Gastrocnemius medialis (tissue), 4 donors: ENCODE measurements at regions not wholly inside any gene's neighbourhood (a gene's known extent, or its start where the extent isn't known, plus 50 kb on each side); places are given as distances from the start of the nearest gene placed in this dataset.

Experiments
- ATAC-seq, 2 donors: fragments of 150-250 bp; one replicate each; pipeline ENCODE4 v1.9.1; 2016
- DNase-seq, 2 donors: peaks; one replicate each; pipeline ENCODE4 v3.0.0-alpha.2; 2019
- H3K27ac ChIP-seq, 4 donors: fragments of 200-600 bp; sonication (generic); 1 replicate in 1 of 4; 2 replicates in 3 of 4; pipeline ENCODE4 v1.5.1; 2016 to 2018; ENCODE audit warnings: mild to moderate bottlenecking in 2 of 4, moderate library complexity in 1 of 4
- H3K27me3 ChIP-seq, 3 donors: fragments of 200-600 bp; sonication (generic) in 2 of 3; 1 replicate in 1 of 3; 2 replicates in 2 of 3; pipeline versions ENCODE4 v1.5.1 to v1.6.0; 2016 to 2019; ENCODE audit warnings: mild to moderate bottlenecking in 1 of 3, moderate library complexity in 1 of 3
- H3K36me3 ChIP-seq, 2 donors: fragments of 200-600 bp; sonication (generic) in 1 of 2; one replicate each; pipeline ENCODE4 v1.5.1; 2017 to 2018
- H3K4me1 ChIP-seq, 2 donors: fragments of 200-600 bp; sonication (generic) in 1 of 2; one replicate each; pipeline ENCODE4 v1.5.1; 2016 to 2017; ENCODE audit warnings: mild to moderate bottlenecking in 2 of 2
- H3K4me3 ChIP-seq, 4 donors: fragments of 200-600 bp; sonication (generic) in 3 of 4; 1 replicate in 1 of 4; 2 replicates in 3 of 4; pipeline ENCODE4 v1.5.1; 2016 to 2019; ENCODE audit warnings: mild to moderate bottlenecking in 2 of 4
- H3K9me3 ChIP-seq, 3 donors: fragments of 200-600 bp; sonication (generic) in 2 of 3; 1 replicate in 1 of 3; 2 replicates in 2 of 3; pipeline ENCODE4 v1.5.1; 2016 to 2019
- CTCF ChIP-seq, 5 experiments: fragments of 450-650 bp in 3 of 5; fragments of 200-600 bp in 2 of 5; sonication (generic) in 2 of 5; IDR thresholded peaks in 4 of 5; conservative IDR thresholded peaks in 1 of 5; 1 replicate in 4 of 5; 2 replicates in 1 of 5; pipeline ENCODE4 v1.5.1; 2016 to 2019; ENCODE audit warnings: antibody characterized with exemption in 5 of 5, mild to moderate bottlenecking in 3 of 5, moderate library complexity in 3 of 5
- POLR2A ChIP-seq, 2 donors: fragments of 450-650 bp; IDR thresholded peaks; one replicate each; pipeline ENCODE4 v1.6.1; 2017; ENCODE audit warnings: antibody characterized with exemption in 2 of 2, mild to moderate bottlenecking in 2 of 2, moderate library complexity in 2 of 2
- in situ Hi-C, 4 donors: fragments of 200-750 bp; cut with MboI; loops; one replicate each; pipeline versions ENCODE4 v1.15.0 to v1.8.0; 2017; ENCODE audit warnings: low sequenced_read_pairs in 4 of 4
- intact Hi-C: fragments of 100-400 bp; cut with DNase I; formaldehyde crosslinking; loops from one replicate; pipeline ENCODE4 v1.15.1; 2023; ENCODE audit warnings: low total_unique reads

- Histone ChIP-seq H3K27ac (peak overlapping the region in 2 of 4 donors; percentile 1 to 29), H3K27me3 (no peaks in the 10 kb centered on the region), H3K9me3 (no peaks in the 10 kb centered on the region), H3K4me1 (peaks cover 10 to 11% of the 10 kb centered on the region in 2 donors), H3K4me3 (peak overlapping the region in 1 of 4 donors; percentile 25), H3K36me3 (no peaks in the 10 kb centered on the region)
- ATAC-seq (peak; percentile 53 to 77), DNase-seq (peak in 1 of 2 donors; percentile 27)
- in situ Hi-C loops, result no loop called here
- intact Hi-C loops, result no loop called here
- TF ChIP-seq CTCF (IDR thresholded peaks at IDR 0.05 in 4 of 5, conservative IDR thresholded peaks at IDR 0.05 in 1 of 5), result no peak
- TF ChIP-seq POLR2A (IDR thresholded peaks at IDR 0.05), result no peak
Observed at GRCh38 chr6:170011204-170012036, 260.0 kb downstream of the ERMARD start.

GRCh38 chr6:170010665-170011203, 259.3 kb downstream of the ERMARD start:
- H3K27ac ChIP-seq, result peak overlapping the region in 2 of 4 donors; percentile 1 to 29
- intact Hi-C loops, result no loop called here
- peak overlapping the region in 1 of 4 donors; percentile 25 for H3K4me3 ChIP-seq
- H3K36me3 ChIP-seq, result no peaks in the 10 kb centered on the region
- in situ Hi-C loops, result no loop called here
- peak in 1 of 2 donors; percentile 13 for ATAC-seq
- no peaks in the 10 kb centered on the region for H3K27me3 ChIP-seq
- DNase-seq, result no peak
- H3K4me1 ChIP-seq, result peaks cover 10 to 11% of the 10 kb centered on the region in 2 donors
- TF ChIP-seq POLR2A (IDR thresholded peaks at IDR 0.05) (no peak), CTCF (IDR thresholded peaks at IDR 0.05 in 4 of 5, conservative IDR thresholded peaks at IDR 0.05 in 1 of 5) (no peak)
- no peaks in the 10 kb centered on the region for H3K9me3 ChIP-seq

GRCh38 chr6:170008294-170008785, 256.9 kb downstream of the ERMARD start:
- no peak for DNase-seq

More at GRCh38 chr6:170008294-170008785, 256.9 kb downstream of the ERMARD start:
- no peaks in the 10 kb centered on the region for H3K36me3 ChIP-seq
- peaks cover 10 to 11% of the 10 kb centered on the region in 2 donors for H3K4me1 ChIP-seq
- no peak for ATAC-seq
- no peak overlapping the region for H3K27ac ChIP-seq
- intact Hi-C loops, result no loop called here
- TF ChIP-seq POLR2A (IDR thresholded peaks at IDR 0.05), result no peak
- TF ChIP-seq CTCF (IDR thresholded peaks at IDR 0.05 in 4 of 5, conservative IDR thresholded peaks at IDR 0.05 in 1 of 5), result no peak
- H3K9me3 ChIP-seq, result no peaks in the 10 kb centered on the region
- no peak overlapping the region for H3K4me3 ChIP-seq
- in situ Hi-C loops, result no loop called here
- no peaks in the 10 kb centered on the region for H3K27me3 ChIP-seq
